Gastroesophageal sphincter (tissue), 3 donors: ENCODE measurements at regions not wholly inside any gene's neighbourhood (a gene's known extent, or its start where the extent isn't known, plus 50 kb on each side); places are given as distances from the start of the nearest gene placed in this dataset.

Source experiments
- CTCF ChIP-seq, 4 experiments: fragments of 200-600 bp in 2 of 4; fragments of 450-650 bp in 2 of 4; sonication (generic) in 1 of 4; IDR thresholded peaks; one replicate each; pipeline ENCODE4 v1.5.1; 2017 to 2019; ENCODE audit warnings: antibody characterized with exemption in 4 of 4, mild to moderate bottlenecking in 2 of 4, moderate library complexity in 2 of 4
- EP300 ChIP-seq: sonication (generic); formaldehyde crosslinking; IDR thresholded peaks from one replicate; pipeline ENCODE4 v1.6.1; 2017; ENCODE audit warnings: antibody characterized with exemption, mild to moderate bottlenecking
- POLR2A ChIP-seq, 2 donors: fragments of 450-650 bp; IDR thresholded peaks; one replicate each; pipeline ENCODE4 v1.6.1; 2017; ENCODE audit warnings: antibody characterized with exemption in 2 of 2, mild to moderate bottlenecking in 2 of 2, moderate library complexity in 1 of 2

DNA sequence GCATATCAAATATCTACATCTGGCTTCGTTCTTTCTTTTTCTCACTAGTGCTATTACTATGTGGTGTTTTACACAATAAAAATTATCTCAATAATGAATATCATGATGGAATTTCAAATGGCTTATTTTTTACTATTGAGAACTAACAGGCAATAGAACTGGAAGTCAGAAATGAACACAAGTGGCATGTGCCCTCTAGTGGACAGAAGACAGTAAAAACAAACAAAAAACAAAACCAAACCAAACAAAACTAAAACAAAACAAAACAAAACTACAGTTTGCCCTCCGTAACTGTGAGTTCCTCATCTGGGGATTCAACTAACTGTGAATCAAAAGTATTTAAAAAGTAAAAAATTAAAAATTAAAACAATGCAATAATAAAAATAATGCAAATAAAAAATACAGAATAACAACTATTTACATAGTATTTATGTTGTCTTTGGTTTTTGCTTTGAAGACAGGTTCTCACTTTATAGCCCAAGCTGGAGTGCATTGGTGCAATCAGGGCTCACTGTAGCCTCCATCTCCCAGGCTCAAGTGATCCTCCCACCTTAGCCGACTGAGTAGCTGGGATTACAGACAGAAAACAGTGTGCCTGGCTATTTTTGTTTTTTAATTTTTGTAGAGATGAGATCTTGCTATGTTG is 195.6 kb upstream of the TACR3 start:
- TF ChIP-seq CTCF (IDR thresholded peaks at IDR 0.05): peak in 2 of 4 experiments; percentile 7 to 10
- no peak for TF ChIP-seq POLR2A (IDR thresholded peaks at IDR 0.05)
- no peak for TF ChIP-seq EP300
